Left ventricle myocardium inferior (tissue), 1 donor: ENCODE measurements at regions not wholly inside any gene's neighbourhood (a gene's known extent, or its start where the extent isn't known, plus 50 kb on each side); places are given as distances from the start of the nearest gene placed in this dataset.
A peak's percentile ranks its signal among the peaks of the same experiment; 100 is the strongest.
"Not testable (repeated sequence)": the region's sequence is repeated elsewhere in the genome, so short reads cannot be mapped to it uniquely, and the experiment has no call there.

ENCODE experiments used
- DNase-seq: peaks from one replicate; pipeline ENCODE4 v3.0.0-alpha.2; 2020
- H3K27ac ChIP-seq: fragments of 200-600 bp; replicated peaks from 2 replicates; pipeline ENCODE4 v1.8.0; 2021
- H3K27me3 ChIP-seq: fragments of 200-600 bp; 2 replicates; pipeline ENCODE4 v1.8.0; 2021; ENCODE audit warnings: low read depth
- H3K36me3 ChIP-seq: fragments of 200-600 bp; 2 replicates; pipeline ENCODE4 v1.8.0; 2021
- H3K4me1 ChIP-seq: fragments of 200-600 bp; 2 replicates; pipeline ENCODE4 v1.8.0; 2021
- H3K4me3 ChIP-seq: fragments of 200-600 bp; 2 replicates; pipeline ENCODE4 v1.8.0; 2021; ENCODE audit warnings: mild to moderate bottlenecking, moderate library complexity
- H3K9me3 ChIP-seq: fragments of 200-600 bp; replicated peaks from 2 replicates; pipeline ENCODE4 v1.8.0; 2021
- CTCF ChIP-seq: fragments of 200-600 bp; IDR thresholded peaks from 2 replicates; pipeline ENCODE4 v1.8.0; 2021; ENCODE audit warnings: antibody characterized with exemption, mild to moderate bottlenecking, borderline replicate concordance
- intact Hi-C: fragments of 100-400 bp; cut with micrococcal nuclease; formaldehyde crosslinking; loops from one replicate; pipeline ENCODE4 v1.11.0; 2022
- donor health status: DM: no; HTN: yes; CAD: no; lungs with severe emphysema.

DNA sequence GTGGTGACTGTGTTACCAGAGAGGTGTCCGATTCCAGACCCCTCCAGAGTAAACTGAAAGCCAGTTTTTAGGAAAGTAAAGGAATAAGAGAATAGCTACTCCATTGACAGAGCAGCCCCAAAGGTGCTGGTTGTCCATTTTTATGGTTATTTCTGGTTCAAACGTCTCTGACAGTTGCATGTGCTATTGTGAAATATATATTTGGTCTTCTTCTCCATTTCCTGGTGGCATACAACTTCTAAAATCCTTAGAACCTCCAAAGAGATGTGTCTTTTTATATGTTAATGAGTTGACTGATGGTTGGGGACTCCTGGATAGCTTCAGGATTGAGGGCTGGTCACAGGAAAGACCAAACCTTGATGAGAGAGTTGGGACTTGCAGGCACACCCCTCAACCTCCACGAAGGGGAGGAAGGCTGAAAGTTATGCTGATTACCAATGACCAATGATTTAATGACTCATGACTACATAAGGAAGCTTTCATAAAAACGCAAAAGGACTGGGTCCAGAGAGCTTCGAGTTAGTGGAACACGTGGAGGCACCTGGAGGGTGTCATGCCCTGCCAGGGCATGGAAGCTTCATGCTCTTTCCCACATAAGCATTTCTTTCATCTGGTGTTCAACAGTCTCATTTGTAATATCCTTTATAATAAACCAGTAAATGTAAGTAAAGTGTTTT lies 100.7 kb downstream of the SLC16A1 start:
- DNase-seq = no peak
- TF ChIP-seq CTCF = no peak
- peak overlapping the region; percentile 58 for H3K4me3 ChIP-seq

DNA sequence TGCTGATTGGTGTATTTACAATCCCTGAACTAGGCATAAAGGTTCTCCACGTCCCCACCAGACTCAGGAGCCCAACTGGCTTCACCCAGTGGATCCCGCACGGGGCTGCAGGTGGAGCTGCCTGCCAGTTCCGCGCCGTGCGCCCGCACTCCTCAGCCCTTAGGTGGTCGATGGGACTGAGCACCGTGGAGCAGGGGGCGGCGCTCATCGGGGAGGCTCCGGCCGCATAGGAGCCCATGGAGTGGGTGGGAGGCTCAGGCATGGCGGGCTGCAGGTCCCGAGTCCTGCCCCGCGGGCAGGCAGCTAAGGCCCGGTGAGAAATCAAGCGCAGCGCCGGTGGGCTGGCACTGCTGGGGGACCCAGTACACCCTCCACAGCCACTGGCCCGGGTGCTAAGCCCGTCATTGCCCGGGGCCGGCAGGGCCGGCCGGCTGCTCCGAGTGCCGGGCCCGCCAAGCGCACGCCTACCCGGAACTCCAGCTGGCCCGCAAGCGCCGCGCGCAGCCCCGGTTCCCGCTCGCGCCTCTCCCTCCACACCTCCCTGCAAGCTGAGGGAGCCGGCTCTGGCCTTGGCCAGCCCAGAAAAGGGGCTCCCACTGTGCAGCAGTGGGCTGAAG lies 101.5 kb downstream of the SLC16A1 start:
- H3K4me3 ChIP-seq = peak overlapping the region; percentile 58
- H3K36me3 ChIP-seq, intact Hi-C loops, H3K4me1 ChIP-seq, DNase-seq, H3K27ac ChIP-seq, H3K9me3 ChIP-seq: not testable (repeated sequence)
- H3K27me3 ChIP-seq = peaks cover 52% of the 10 kb centered on the region

More for the DNA sequence above, 100.7 kb downstream of the SLC16A1 start:
- intact Hi-C loops = no loop called here
- H3K27ac ChIP-seq = no peak overlapping the region
- no peaks in the 10 kb centered on the region for H3K36me3 ChIP-seq
- H3K4me1 ChIP-seq = peaks cover under 1% of the 10 kb centered on the region
- peaks cover 43% of the 10 kb centered on the region for H3K27me3 ChIP-seq
- H3K9me3 ChIP-seq = no peaks in the 10 kb centered on the region

DNA sequence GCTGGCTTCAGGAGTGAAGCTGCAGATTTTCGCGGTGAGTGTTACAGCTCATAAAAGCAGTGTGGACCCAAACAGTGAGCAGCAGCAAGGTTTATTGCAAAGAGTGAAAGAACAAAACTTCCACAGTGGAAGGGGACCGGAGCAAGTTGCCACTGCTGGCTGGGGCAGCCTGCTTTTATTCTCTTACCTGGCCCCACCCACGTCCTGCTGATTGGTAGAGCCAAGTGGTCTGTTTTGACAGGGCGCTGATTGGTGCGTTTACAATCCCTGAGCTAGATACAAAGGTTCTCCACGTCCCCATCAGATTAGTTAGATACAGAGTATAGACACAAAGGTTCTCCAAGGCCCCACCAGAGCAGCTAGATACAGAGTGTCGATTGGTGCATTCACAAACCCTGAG lies 102.1 kb downstream of the SLC16A1 start:
- H3K4me1 ChIP-seq = peaks cover 12% of the 10 kb centered on the region
- H3K4me3 ChIP-seq, intact Hi-C loops, H3K27ac ChIP-seq, H3K9me3 ChIP-seq, H3K36me3 ChIP-seq, DNase-seq: not testable (repeated sequence)
- peaks cover 57% of the 10 kb centered on the region for H3K27me3 ChIP-seq

- H3K36me3 ChIP-seq = no peaks in the 10 kb centered on the region
- peaks cover 64% of the 10 kb centered on the region for H3K27me3 ChIP-seq
Observed at GRCh38 chr1:112852934-112853333, 103.1 kb downstream of the SLC16A1 start.

GRCh38 chr1:112852276-112852675 lies 103.7 kb downstream of the SLC16A1 start:
- peaks cover 64% of the 10 kb centered on the region for H3K27me3 ChIP-seq
- TF ChIP-seq CTCF = no peak
- no peaks in the 10 kb centered on the region for H3K9me3 ChIP-seq
- H3K4me1 ChIP-seq = peaks cover 12% of the 10 kb centered on the region
- H3K27ac ChIP-seq = no peak overlapping the region
- DNase-seq = no peak
- no peak overlapping the region for H3K4me3 ChIP-seq
- H3K36me3 ChIP-seq = no peaks in the 10 kb centered on the region
- intact Hi-C loops = no loop called here

More at GRCh38 chr1:112852934-112853333, 103.1 kb downstream of the SLC16A1 start:
- TF ChIP-seq CTCF = no peak
- no peak for DNase-seq
- no peak overlapping the region for H3K27ac ChIP-seq
- no peak overlapping the region for H3K4me3 ChIP-seq
- peaks cover 12% of the 10 kb centered on the region for H3K4me1 ChIP-seq
- intact Hi-C loops = no loop called here
- no peaks in the 10 kb centered on the region for H3K9me3 ChIP-seq

GRCh38 chr1:112850034-112850757 lies 105.8 kb downstream of the SLC16A1 start:
- no peak for TF ChIP-seq CTCF
- intact Hi-C loops = no loop called here
- H3K27me3 ChIP-seq = peaks cover 64% of the 10 kb centered on the region
- no peak overlapping the region for H3K27ac ChIP-seq
- no peak for DNase-seq
- no peaks in the 10 kb centered on the region for H3K36me3 ChIP-seq
- peaks cover 12% of the 10 kb centered on the region for H3K4me1 ChIP-seq
- no peaks in the 10 kb centered on the region for H3K9me3 ChIP-seq
- H3K4me3 ChIP-seq = peak overlapping the region; percentile 67
